ENCODE measurements at regions not wholly inside any gene's neighbourhood (a gene's known extent, or its start where the extent isn't known, plus 50 kb on each side); places are given as distances from the start of the nearest gene placed in this dataset.

- TF ChIP-seq CTCF (IDR thresholded peaks at IDR 0.05) (no peak), POLR2A (IDR thresholded peaks at IDR 0.05) (no peak)
Measured at GRCh38 chr7:79590916-79591623, 137.6 kb upstream of the MAGI2 start.

All from Peyer's patch (tissue), 4 donors.